ENCODE measurements at regions not wholly inside any gene's neighbourhood (a gene's known extent, or its start where the extent isn't known, plus 50 kb on each side); places are given as distances from the start of the nearest gene placed in this dataset.

DNA sequence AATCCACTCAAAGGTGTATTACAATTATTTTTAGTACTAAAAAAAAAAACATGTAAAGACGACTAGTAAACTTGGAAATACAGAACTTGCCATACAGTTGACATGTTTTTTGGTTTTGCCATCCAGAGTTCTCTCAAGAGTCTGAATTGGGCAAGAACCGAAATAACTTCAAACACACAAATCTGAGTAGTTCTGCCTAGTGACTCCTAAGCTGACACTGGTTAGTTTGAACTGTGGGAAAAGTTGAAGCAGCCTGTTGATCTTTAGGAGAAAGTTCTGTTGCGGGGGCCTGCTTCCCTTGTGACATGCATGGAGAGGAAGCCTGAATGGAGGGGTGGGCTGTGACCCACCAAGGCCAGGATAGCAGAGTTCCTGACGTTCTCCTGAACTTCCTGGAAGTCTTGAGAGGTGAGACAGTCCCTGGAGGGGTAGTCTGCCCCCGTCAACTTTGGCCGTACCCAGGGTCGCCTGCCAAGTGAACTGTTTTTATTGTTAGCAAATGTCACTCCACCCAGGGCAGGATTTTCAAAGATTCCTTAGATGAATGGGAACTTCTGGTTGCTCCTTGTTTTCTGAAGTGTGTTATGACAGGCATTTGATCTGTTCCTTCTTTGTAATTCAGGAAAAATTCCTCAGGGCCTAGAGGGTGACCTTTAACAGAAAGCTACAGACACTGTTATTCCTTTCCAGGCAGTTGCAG is 85.6 kb upstream of the SPTBN1 start:
- intact Hi-C loops (cut with micrococcal nuclease): no loop called here
- ATAC-seq (no peak), DNase-seq (no peak)
- POLR2A ChIA-PET: no interaction called here
- Mint-ChIP-seq H3K27me3 (peaks cover 2% of the 10 kb centered on the region), H3K4me3 (no peak overlapping the region), H3K4me1 (ENCODE audit: low read depth) (no peaks in the 10 kb centered on the region), H3K9me3 (peaks cover 15% of the 10 kb centered on the region), H3K27ac (no peak overlapping the region), H3K36me3 (ENCODE audit: low read depth) (peaks cover 3% of the 10 kb centered on the region)
- CTCF ChIA-PET: no interaction called here
- TF ChIP-seq, protein P1, sequence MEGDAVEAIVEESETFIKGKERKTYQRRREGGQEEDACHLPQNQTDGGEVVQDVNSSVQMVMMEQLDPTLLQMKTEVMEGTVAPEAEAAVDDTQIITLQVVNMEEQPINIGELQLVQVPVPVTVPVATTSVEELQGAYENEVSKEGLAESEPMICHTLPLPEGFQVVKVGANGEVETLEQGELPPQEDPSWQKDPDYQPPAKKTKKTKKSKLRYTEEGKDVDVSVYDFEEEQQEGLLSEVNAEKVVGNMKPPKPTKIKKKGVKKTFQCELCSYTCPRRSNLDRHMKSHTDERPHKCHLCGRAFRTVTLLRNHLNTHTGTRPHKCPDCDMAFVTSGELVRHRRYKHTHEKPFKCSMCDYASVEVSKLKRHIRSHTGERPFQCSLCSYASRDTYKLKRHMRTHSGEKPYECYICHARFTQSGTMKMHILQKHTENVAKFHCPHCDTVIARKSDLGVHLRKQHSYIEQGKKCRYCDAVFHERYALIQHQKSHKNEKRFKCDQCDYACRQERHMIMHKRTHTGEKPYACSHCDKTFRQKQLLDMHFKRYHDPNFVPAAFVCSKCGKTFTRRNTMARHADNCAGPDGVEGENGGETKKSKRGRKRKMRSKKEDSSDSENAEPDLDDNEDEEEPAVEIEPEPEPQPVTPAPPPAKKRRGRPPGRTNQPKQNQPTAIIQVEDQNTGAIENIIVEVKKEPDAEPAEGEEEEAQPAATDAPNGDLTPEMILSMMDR (IDR thresholded peaks at IDR 0.05): no peak

DNA sequence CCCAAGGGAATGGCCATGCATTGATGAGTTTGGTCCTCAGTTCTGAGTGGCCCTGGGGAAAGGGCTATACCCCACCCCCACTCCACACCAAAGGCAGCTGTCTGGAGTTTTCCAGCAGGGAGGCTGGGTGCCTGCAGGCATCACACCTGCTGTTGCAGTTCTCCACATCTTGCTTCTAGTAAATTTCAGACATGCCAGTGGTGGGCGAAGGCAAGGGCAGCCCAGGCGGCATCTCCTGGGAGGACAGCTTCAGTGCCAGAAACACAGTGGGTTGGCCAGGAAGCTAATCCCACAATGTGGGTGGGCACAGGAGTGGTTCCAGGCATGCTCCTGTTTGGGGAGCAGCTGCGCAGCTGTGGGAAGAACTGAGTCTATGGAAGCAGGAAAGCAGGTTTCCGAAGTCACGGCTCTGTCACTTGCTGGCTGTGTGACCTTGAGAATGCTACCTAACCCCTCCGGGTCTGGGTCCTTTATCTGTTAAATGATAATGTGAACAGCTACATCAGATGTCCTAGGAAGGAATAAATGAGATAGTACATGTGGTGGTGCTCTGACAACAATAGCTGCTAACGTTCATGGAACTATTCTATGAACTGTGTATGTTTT is 84.6 kb upstream of the SPTBN1 start:
- Mint-ChIP-seq H3K4me3 (no peak overlapping the region), H3K27me3 (peaks cover 2% of the 10 kb centered on the region), H3K36me3 (ENCODE audit: low read depth) (peaks cover 3% of the 10 kb centered on the region), H3K27ac (no peak overlapping the region), H3K4me1 (ENCODE audit: low read depth) (no peaks in the 10 kb centered on the region), H3K9me3 (peaks cover 12% of the 10 kb centered on the region)
- TF ChIP-seq, protein P1 (IDR thresholded peaks at IDR 0.05): no peak
- ATAC-seq (no peak), DNase-seq (no peak)
- ChIA-PET CTCF (no interaction called here), POLR2A (interaction anchor here (0.9 kb wide), 1 partner anchor 30 kb away, joined by 3 read pairs; no protein-coding TSS in a partner anchor)
- intact Hi-C loops (cut with micrococcal nuclease): no loop called here

DNA sequence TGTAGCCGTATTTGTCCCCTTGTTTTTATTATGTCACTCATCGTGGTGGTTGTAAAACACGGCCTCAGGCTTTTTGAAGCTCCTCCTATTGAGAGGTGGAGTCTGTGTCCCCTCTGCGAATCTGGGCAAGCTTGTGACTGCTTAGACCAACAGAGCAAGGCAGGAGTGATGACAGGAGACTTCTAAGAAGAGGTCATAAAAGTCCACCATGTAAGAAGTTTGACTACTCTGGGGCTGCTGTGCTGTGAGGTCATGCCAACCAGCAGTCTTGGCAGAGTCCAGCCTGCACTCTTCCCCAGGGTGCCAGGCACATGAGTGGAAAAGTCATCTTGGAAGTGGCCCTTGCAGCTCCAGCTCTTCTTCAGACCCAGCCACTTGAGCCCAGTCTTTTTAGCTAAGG is 83.8 kb upstream of the SPTBN1 start:
- ChIA-PET POLR2A (interaction anchor here (0.9 kb wide), 1 partner anchor 30 kb away, joined by 3 read pairs; no protein-coding TSS in a partner anchor), CTCF (no interaction called here)
- H3K36me3 Mint-ChIP-seq (ENCODE audit: low read depth): peaks cover 3% of the 10 kb centered on the region
- ATAC-seq (no peak), DNase-seq (no peak)
- no peak overlapping the region for H3K4me3 Mint-ChIP-seq
- intact Hi-C loops (cut with micrococcal nuclease): no loop called here
- no peaks in the 10 kb centered on the region for H3K4me1 Mint-ChIP-seq (ENCODE audit: low read depth)
- peaks cover 12% of the 10 kb centered on the region for H3K9me3 Mint-ChIP-seq
- peaks cover 2% of the 10 kb centered on the region for H3K27me3 Mint-ChIP-seq
- TF ChIP-seq, protein P1 (IDR thresholded peaks at IDR 0.05): no peak
- H3K27ac Mint-ChIP-seq: no peak overlapping the region

DNA sequence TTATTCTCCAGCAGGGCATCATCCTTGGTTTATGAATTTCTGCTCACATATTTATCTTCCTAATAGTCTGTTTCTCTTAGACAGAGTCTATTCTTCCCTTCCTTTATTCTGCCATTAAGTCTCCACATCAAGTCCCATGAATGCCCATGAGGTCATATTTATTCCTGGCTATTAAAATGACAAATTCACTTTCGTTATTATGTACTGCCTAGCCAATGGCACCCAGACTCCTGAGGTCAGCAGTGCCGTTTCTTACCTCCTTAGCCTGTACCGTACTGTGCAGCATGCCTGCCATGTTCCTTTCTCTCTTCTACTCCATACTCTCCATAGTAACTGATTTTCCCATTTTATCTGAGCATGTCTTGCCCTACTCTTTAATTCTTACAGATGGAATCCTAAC is 82.3 kb upstream of the SPTBN1 start:
- H3K4me3 Mint-ChIP-seq: no peak overlapping the region
- H3K27ac Mint-ChIP-seq: no peak overlapping the region
- H3K36me3 Mint-ChIP-seq (ENCODE audit: low read depth): peaks cover 2% of the 10 kb centered on the region
- TF ChIP-seq, protein P1 (IDR thresholded peaks at IDR 0.05): no peak
- H3K27me3 Mint-ChIP-seq: no peaks in the 10 kb centered on the region
- CTCF ChIA-PET: no interaction called here
- H3K9me3 Mint-ChIP-seq: peaks cover 4% of the 10 kb centered on the region
- no peak for DNase-seq
- no peaks in the 10 kb centered on the region for H3K4me1 Mint-ChIP-seq (ENCODE audit: low read depth)
- POLR2A ChIA-PET: no interaction called here
- ATAC-seq: no peak
- intact Hi-C loops (cut with micrococcal nuclease): no loop called here

DNA sequence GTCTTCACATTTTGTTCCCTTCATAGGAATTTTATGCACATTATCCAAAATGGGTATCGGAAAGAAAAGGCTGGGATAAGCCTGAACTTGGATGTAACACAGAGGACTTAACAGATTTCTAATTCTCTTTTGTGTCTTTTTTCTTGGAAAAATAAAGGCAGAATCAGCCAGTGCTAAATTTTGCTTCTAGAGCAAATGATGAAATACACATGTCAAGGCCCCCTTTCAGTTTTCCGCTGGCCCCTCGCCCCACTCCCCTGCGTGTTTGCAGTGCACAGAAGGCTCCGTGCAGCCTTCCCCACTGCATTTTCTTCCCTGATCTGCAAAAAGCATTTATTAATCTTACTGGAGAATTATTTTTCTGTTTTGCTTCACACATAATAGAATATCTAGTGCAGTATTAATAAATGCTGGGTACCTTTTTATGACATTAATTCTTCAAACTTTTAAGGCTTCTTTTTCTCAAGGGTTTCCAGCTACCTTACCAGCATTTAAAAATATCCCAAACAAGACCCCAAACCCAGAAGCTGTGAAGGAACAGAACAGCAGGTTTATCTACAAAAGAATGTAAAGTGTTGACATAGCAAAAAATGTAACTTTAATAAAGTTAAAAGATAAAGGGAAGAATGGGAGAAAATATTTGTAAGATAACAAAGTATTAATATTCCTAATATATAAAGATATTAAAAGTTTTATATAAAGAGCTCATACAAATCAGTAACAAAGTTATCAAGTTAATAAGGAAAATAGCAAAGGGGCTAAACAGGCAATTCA is 81.3 kb upstream of the SPTBN1 start:
- no peaks in the 10 kb centered on the region for H3K9me3 Mint-ChIP-seq
- intact Hi-C loops (cut with micrococcal nuclease): no loop called here
- TF ChIP-seq, protein P1 (IDR thresholded peaks at IDR 0.05): no peak
- H3K27ac Mint-ChIP-seq: no peak overlapping the region
- no peaks in the 10 kb centered on the region for H3K4me1 Mint-ChIP-seq (ENCODE audit: low read depth)
- no peak for DNase-seq
- H3K4me3 Mint-ChIP-seq: no peak overlapping the region
- no peaks in the 10 kb centered on the region for H3K27me3 Mint-ChIP-seq
- CTCF ChIA-PET: no interaction called here
- no peak for ATAC-seq
- POLR2A ChIA-PET: no interaction called here
- H3K36me3 Mint-ChIP-seq (ENCODE audit: low read depth): no peaks in the 10 kb centered on the region

All from activated CD8-positive, alpha-beta T cell treated with anti-CD3 and anti-CD28 coated beads for 36 hours (primary cell).